Activated CD8-positive, alpha-beta T cell treated with anti-CD3 and anti-CD28 coated beads, Interleukin-2, amount 10 ng/mL, durations not matched to agents 7 days and 5 days (primary cell): ENCODE measurements at regions not wholly inside any gene's neighbourhood (a gene's known extent, or its start where the extent isn't known, plus 50 kb on each side); places are given as distances from the start of the nearest gene placed in this dataset.

Experiments
- ATAC-seq: fragments of 150-1000 bp; cut with Tn5 transposase; one replicate; pipeline ENCODE4 v1.10.0; 2021; ENCODE audit warnings: moderate library complexity
- CTCF ChIA-PET: fragments of 350-600 bp; sonication (Branson Sonifier 250); formaldehyde crosslinking; loops from one replicate; lab custom pipeline; 2021; ENCODE audit warnings: antibody characterized with exemption; lab: Charles Lee
- POLR2A ChIA-PET: fragments of 350-600 bp; sonication (Branson Sonifier 250); formaldehyde crosslinking; loops from one replicate; lab custom pipeline; 2021; ENCODE audit warnings: antibody characterized with exemption; lab: Charles Lee
- DNase-seq: peaks from one replicate; pipeline ENCODE4 v3.0.0-alpha.2; 2020
- H3K27ac Mint-ChIP-seq: one replicate; pipeline ENCODE4 v1.8.0; 2021; ENCODE audit warnings: mild to moderate bottlenecking, mixed read lengths
- H3K27me3 Mint-ChIP-seq: one replicate; pipeline ENCODE4 v1.8.0; 2021; ENCODE audit warnings: low read depth, mixed read lengths
- H3K36me3 Mint-ChIP-seq: one replicate; pipeline ENCODE4 v1.8.0; 2021; ENCODE audit warnings: low read depth, mixed read lengths
- H3K4me1 Mint-ChIP-seq: one replicate; pipeline ENCODE4 v1.8.0; 2021; ENCODE audit warnings: low read depth, mixed read lengths
- H3K4me3 Mint-ChIP-seq: one replicate; pipeline ENCODE4 v1.8.0; 2021; ENCODE audit warnings: mild to moderate bottlenecking, mixed read lengths
- H3K9me3 Mint-ChIP-seq: one replicate; pipeline ENCODE4 v1.8.0; 2022; ENCODE audit warnings: mixed read lengths; ENCODE audit not compliant: insufficient read depth

DNA sequence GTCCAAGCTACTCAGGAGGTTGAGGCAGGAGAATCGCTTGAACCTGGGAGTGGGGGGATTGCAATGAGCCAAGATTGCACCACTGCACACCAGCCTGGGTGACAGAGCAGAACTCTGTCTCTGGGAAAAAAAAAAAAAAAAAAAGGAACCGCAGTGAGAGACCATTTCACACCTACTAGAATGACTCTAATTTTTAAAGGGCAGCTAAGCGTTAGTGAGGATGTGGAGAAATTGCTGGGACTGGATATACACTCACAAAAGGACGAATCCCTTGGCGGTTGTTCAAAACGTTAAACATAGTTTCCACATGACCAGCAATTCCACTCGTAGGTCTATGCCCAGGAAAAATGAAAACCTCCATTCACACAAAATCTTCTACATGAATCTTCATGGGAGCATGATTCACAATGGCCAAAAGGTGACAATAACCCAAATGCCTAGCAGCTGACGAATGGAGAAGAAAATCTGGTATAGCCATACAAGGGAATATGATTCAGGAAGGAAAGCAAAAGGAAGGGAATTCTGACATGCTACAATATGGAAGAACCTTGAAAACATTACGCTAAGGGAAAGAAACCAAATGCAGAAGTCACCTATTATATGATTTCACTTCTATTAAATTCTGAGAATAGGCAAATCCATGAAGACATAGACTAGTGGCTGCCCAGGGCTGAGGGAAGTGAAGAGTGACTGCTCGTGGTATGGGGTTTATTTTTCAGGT lies 127.0 kb downstream of the CHSY1 start:
- Mint-ChIP-seq H3K36me3 (peaks cover 26% of the 10 kb centered on the region), H3K4me1 (peaks cover 75% of the 10 kb centered on the region), H3K27ac (peak overlapping the region; percentile 80), H3K9me3 (peaks cover 21% of the 10 kb centered on the region), H3K4me3 (peak overlapping the region; percentile 13), H3K27me3 (no peaks in the 10 kb centered on the region)
- ATAC-seq = no peak
- no peak for DNase-seq
- ChIA-PET POLR2A (no interaction called here), CTCF (interaction anchor here (1.0 to 1.9 kb wide), 2 partner anchors 132 to 170 kb away, joined by 4 to 5 read pairs; partner anchors contain the start of gene SNRPA1)

- Mint-ChIP-seq H3K27ac (peak overlapping the region; percentile 50), H3K36me3 (peaks cover 19% of the 10 kb centered on the region), H3K4me3 (no peak overlapping the region), H3K27me3 (no peaks in the 10 kb centered on the region), H3K9me3 (peaks cover 8% of the 10 kb centered on the region), H3K4me1 (peaks cover 67% of the 10 kb centered on the region)
- DNase-seq (no peak), ATAC-seq (no peak)
- ChIA-PET POLR2A (no interaction called here), CTCF (interaction anchor here (0.9 to 1.3 kb wide), 2 partner anchors 13 to 119 kb away, joined by 3 read pairs; no protein-coding TSS in a partner anchor)
Observed at GRCh38 chr15:101123222-101123910, 128.5 kb downstream of the CHSY1 start.

GRCh38 chr15:101122806-101123205 lies 129.0 kb downstream of the CHSY1 start:
- Mint-ChIP-seq H3K27me3 (no peaks in the 10 kb centered on the region), H3K36me3 (peaks cover 14% of the 10 kb centered on the region), H3K4me1 (peaks cover 62% of the 10 kb centered on the region), H3K27ac (peak overlapping the region; percentile 13), H3K9me3 (peaks cover 3% of the 10 kb centered on the region), H3K4me3 (no peak overlapping the region)
- no peak for ATAC-seq
- POLR2A ChIA-PET = no interaction called here
- peak; percentile 32 for DNase-seq
- CTCF ChIA-PET = interaction anchor here (1.3 kb wide), 1 partner anchor 14 kb away, joined by 3 read pairs; no protein-coding TSS in a partner anchor

GRCh38 chr15:101122266-101122665 lies 129.6 kb downstream of the CHSY1 start:
- Mint-ChIP-seq H3K4me3 (no peak overlapping the region), H3K36me3 (peaks cover 10% of the 10 kb centered on the region), H3K27me3 (no peaks in the 10 kb centered on the region), H3K27ac (peak overlapping the region; percentile 43), H3K4me1 (peaks cover 56% of the 10 kb centered on the region), H3K9me3 (no peaks in the 10 kb centered on the region)
- ChIA-PET CTCF (interaction anchor here (1.3 to 1.4 kb wide), 3 partner anchors 16 to 45 kb away, joined by 3 to 5 read pairs (median 4); no protein-coding TSS in a partner anchor), POLR2A (no interaction called here)
- ATAC-seq (no peak), DNase-seq (no peak)

DNA sequence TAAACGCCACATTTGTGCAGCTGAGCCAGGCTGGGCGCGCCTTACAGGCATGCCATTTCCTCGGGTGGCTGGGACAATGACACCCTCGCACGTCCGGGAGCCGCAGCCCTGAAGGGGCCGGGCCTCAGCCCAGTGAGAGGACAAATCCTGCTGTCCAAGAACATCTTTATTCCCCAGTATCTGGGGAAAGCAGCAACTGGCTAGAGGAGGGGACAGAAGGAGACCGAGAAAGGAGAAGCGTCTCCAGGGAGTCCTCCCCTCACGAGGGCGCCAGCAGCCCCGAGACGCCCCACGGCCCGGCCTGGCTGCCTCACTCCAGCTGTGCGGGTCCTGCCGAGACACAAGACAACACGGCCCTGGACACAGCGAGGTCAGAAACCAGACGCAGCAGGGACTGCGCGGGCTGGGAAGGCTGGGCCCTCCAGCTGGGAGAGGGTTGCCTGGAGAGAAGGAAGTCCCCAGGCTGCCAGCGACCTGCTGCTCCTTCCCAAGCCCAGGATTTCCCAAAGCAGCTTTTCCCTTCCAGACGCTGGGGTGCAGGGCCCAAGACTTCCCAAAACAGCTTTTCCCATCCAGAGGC lies 130.2 kb downstream of the CHSY1 start:
- Mint-ChIP-seq H3K4me1 (peaks cover 52% of the 10 kb centered on the region), H3K27me3 (no peaks in the 10 kb centered on the region), H3K9me3 (no peaks in the 10 kb centered on the region), H3K4me3 (no peak overlapping the region), H3K36me3 (peaks cover 10% of the 10 kb centered on the region), H3K27ac (peak overlapping the region; percentile 43)
- peak; percentile 33 for DNase-seq
- ChIA-PET POLR2A (no interaction called here), CTCF (interaction anchor here (0.7 to 1.4 kb wide), 6 partner anchors 10 to 85 kb away, joined by 3 to 5 read pairs (median 3); no protein-coding TSS in a partner anchor)
- no peak for ATAC-seq

DNA sequence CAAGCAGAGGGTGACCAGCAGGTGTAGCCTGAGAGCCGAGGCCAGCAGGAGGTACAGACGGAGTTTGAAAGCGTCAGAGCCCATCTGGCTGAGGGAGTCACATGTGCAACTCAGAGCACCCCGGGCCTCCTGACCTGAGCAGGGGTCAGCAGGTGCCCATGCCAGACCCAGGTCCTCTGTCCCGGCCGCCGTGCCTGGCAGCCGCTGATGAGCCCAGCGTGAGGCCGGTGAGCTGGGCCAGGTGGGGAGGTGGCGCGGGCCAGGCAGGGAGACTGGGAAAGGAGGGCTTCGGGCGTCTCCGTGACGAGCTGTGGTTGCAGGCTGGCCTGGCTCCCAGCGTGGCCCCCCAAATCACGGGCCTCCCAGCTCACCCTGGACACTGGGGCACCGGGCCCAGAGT lies 130.9 kb downstream of the CHSY1 start:
- H3K36me3 Mint-ChIP-seq = peaks cover 10% of the 10 kb centered on the region
- ChIA-PET POLR2A (no interaction called here), CTCF (interaction anchor here (0.7 to 1.5 kb wide), 7 partner anchors 9 to 85 kb away, joined by 3 to 5 read pairs (median 3); no protein-coding TSS in a partner anchor)
- DNase-seq = no peak
- H3K9me3 Mint-ChIP-seq = no peaks in the 10 kb centered on the region
- H3K27me3 Mint-ChIP-seq = no peaks in the 10 kb centered on the region
- no peak for ATAC-seq
- no peak overlapping the region for H3K27ac Mint-ChIP-seq
- no peak overlapping the region for H3K4me3 Mint-ChIP-seq
- H3K4me1 Mint-ChIP-seq = peaks cover 53% of the 10 kb centered on the region

DNA sequence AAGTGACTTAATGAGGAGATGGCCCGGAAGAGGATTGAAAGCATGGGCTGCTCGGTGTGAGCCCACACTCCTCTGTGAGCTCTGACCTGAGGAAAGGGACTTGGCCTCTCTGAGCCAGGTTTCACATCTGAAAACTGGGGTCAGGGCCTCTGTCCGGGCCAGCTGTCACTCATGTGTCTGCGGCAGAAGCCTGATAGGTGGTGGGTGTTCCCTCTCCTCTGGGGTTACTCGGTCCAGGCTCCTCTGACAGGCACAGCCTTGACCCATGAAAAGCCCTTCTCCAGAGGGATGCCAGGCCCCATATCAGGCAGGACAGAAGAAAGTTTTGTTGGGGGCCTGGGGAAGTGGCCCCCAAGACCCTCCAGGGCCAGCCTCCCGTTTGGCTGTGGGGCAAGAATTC lies 131.4 kb downstream of the CHSY1 start:
- POLR2A ChIA-PET = no interaction called here
- H3K27ac Mint-ChIP-seq = no peak overlapping the region

More for the DNA sequence above, 131.4 kb downstream of the CHSY1 start:
- Mint-ChIP-seq H3K4me3 (no peak overlapping the region), H3K27me3 (no peaks in the 10 kb centered on the region), H3K36me3 (peaks cover 10% of the 10 kb centered on the region), H3K4me1 (peaks cover 52% of the 10 kb centered on the region), H3K9me3 (no peaks in the 10 kb centered on the region)
- CTCF ChIA-PET = interaction anchor here (1.1 to 1.5 kb wide), 3 partner anchors 16 to 86 kb away, joined by 3 read pairs; no protein-coding TSS in a partner anchor
- no peak for DNase-seq
- ATAC-seq = no peak
